HCEC 1CT (cell line): ENCODE measurements at regions not wholly inside any gene's neighbourhood (a gene's known extent, or its start where the extent isn't known, plus 50 kb on each side); places are given as distances from the start of the nearest gene placed in this dataset.
"Not testable (repeated sequence)": the region's sequence is repeated elsewhere in the genome, so short reads cannot be mapped to it uniquely, and the experiment has no call there.

Experiments used
- DNase-seq: peaks from one replicate; pipeline ENCODE4 v3.0.0-alpha.2; 2017

DNA sequence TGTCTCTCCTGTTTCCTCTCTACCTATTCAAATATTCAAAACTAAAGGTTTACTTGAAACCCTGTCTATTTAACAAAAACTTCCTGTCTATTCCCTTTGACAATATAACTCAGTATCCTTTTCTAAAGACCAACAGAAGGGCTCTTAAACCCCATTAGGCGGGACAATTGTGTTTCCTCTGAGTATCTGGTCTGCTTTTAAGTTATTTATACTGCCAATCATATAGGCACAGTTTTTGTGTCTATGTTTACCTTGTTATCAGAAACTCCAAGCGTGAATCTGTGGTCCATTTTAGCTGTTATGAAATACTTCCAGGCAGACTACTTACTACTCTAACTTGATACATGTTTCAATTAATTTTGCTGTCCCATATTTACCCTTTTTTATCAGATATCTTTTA, 350.0 kb upstream of the CTSO start:
- DNase-seq: no peak

DNA sequence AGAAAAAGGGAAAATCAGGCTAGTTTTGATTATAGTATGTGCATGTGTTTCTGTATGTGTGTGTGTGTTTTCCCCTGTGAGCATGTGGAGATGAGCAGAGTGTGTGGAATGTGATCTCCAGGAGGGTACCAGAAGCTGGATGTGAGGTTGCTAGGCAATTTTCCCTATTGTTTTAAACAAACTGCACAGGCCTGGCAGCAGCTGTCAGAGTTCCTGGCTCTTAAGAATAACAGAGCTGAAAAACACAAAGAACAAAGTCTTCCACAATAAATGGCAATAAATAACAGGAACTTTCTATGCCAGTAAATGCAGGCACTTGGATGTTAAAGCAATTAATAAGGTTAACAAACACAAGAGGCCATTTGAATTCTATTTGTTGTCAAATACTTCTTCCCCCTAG, 344.6 kb upstream of the CTSO start:
- peak; percentile 69 for DNase-seq

DNA sequence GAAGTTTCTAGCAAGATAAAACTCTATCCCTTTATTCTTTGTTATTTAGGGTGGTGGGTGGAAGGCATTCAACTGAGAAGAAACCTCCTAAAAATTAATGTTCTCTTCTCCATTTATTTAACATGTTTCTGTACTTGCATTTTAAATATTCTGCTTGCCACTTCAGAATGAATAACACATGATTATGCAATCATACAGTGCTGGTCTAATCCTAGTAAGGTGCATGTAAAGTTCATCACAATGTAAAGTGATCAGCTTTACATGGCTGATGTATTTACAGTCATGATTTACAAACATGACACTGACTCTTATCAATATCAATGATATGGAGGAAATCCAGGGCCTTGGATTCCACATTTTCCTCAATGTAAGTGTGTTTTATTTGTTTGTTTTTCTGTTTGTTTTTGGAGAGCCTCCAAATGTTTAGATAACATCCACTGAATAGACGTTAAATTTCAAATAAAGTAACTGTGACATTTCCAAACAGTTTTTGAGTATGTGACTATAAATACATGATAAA, 342.1 kb upstream of the CTSO start:
- DNase-seq: peak; percentile 31

DNA sequence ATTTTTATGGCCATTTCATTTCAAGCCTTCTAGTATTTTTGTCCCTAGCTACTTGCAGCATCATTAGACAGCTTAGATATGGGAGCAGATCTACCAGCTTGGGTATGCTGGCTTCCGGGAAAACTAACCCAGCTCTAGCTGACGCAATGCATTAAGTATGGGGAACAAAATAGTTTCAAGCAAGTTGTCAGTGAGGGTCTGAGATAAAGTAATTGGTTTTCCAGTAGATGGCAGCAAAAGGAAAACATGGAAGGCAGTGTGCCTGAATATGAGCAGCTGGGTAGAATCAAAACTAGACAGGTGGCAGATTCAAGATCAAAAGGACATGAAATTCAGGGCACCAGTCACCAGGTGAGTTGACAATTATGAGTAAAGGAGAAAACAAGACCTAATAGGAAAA, 340.9 kb upstream of the CTSO start:
- DNase-seq: peak; percentile 75

DNA sequence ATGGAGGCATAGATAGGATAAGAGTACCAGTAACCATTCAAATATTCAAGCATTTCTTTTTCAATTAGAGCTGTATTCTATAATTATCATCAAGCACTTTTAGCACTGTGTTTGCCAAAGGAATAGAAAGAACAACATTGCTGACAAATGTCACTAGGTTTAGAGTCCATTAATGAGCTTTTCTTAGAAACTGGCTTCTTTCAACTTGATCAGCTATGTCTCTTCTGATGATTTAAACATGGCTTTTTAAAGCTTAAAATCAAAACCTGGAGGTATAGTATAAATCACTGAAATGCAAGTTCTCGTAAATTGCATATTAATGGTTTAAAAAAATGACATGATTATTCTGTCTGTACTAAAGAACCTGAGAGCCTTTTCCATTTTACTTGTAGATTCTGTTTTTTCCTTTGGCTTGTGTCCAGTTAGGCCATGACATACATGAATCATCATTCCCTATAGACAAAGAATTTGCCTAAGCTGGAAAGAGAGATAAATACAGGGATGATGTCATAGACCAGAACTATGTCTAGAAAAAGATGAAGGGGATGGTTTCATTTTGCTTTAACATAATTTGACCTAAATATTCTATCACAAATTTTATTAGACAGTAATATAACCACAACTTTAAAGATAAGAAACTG, 340.1 kb upstream of the CTSO start:
- DNase-seq: peak; percentile 68

DNA sequence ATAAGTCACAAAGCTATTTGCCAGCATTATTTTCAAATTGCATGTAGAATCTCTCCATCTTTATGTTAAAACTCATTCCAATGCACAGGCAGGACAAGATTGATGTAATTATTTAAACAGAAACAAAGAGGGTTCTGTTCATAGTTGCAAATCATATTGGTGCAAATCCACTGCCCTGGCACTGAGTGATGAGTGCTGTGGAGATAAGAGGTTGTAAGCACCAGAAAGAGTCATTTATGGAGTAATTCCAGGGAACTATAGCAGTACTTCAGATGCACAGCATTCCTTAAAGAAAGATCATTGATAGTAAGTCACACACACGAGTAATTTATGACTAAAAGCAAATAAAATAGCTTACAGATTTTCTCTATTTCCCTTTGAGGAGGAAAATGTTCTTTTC, 337.7 kb upstream of the CTSO start:
- DNase-seq: peak; percentile 43

DNA sequence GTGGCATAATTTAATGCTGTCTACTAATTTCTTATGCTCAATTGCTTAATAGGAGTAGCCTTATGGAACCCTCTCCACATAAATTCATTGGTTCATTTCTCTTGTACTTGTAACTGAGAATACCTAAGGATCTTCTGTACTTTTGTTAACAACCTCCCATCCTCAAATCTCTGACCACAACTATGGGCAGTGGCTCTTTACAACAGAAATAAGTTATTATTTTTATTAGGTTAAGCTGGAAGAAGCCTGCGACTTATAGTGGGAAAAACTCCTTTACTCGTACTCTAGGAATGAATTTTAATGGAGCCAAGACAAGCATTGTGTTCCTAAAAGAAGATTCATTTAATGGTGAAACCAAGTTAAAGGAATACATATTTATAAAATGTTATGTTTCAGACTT, 337.1 kb upstream of the CTSO start:
- no peak for DNase-seq

DNA sequence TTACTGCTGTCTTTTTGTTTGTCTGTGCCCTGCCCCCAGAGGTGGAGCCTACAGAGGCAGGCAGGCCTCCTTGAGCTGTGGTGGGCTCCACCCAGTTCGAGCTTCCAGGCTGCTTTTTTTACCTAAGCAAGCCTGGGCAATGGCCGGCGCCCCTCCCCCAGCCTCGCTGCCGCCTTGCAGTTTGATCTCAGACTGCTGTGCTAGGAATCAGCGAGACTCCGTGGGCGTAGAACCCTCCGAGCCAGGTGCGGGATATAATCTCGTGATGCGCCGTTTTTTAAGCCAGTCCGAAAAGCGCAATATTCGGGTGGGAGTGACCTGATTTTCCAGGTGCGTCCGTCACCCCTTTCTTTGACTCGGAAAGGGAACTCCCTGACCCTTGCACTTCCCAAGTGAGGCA, 336.4 kb upstream of the CTSO start:
- DNase-seq: not testable (repeated sequence)

DNA sequence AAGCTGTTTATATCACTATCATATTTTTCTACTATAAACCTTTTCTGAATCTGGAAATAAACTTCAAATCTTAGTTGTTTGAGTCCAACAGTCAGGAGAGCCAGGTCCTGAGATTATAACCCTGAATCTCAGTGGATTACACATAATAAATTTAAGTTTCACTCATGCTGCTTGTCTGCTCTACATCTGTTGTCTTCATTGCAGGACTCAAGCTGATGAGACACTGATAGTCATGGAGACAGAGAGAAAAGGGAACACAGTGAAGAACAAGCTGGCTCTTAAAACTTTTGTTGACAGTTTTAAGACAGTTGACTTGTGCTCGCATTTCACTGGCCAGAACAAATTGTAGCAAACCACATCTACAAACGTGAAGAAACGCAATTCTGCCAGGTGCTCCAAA, 327.0 kb upstream of the CTSO start:
- DNase-seq: no peak

DNA sequence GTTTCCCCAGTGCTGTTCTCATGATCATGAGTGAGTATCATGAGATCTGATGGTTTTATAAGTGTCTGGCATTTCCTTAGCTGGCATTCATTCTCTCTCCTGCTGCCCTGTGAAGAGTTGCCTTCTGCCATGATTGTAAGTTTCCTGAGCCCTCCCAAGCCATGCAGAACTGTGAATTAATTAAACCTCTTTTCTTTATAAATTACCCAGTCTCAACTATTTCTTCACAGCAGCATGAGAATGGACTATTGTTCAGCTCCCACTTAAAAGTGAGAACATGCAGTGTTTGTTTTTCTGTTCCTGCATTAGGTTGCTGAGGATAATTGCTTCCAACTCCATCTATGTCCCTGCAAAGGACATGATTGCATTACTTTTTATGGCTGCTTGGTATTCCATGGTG, 311.7 kb upstream of the CTSO start:
- no peak for DNase-seq

DNA sequence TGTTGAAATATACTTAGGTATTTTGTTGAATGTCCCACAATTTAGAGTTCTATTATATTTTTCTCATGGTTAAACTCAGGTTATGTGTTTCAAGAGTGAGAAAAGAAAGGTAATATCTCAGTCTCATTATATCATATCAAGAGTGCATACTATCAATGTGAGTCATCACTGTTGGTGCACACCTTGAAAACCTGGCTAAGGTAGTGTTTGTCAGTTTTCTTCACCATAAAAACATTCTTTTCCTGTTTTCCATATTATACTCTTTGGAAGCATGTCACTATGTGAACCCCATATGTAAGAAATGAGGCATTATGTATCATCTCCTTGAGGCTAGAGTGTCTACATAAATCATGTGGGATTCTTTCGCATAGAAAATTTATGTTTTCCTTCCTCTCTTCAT, 307.6 kb upstream of the CTSO start:
- DNase-seq: no peak

DNA sequence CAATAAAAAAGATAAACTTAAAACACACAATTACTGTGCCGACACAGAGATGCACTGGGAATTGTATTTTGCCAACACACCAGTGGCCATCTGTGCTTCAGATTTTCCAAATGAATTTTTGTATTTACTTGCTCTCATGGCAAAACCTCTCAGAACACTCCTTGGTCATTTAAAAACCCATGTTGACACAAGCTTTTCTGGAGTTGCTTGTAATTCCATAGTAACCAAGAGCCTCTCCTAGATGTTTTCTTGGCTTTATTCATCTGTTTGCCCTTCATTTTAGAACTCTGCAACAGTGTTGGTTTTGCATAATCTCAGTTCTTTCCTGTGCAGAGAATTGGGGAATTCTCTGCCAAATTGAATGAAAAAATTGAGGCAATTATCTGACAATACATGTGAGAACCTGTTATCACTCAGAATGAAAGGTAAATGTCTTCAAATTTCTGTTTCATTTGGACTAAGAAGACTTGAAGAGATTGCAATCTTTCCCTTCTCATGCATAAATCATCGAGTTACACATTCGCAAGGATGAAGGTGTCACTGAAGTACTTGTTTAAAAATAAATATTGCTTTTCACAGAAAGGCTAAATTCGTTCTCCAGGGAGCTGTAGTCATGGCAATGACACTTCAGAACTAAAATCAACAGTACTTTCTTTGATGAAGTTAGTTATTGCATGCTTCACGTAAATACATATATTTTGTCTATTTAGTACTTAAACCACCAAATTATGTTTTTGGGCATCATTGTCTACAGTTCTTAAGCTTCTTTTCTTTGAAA, 301.8 kb upstream of the CTSO start:
- no peak for DNase-seq

DNA sequence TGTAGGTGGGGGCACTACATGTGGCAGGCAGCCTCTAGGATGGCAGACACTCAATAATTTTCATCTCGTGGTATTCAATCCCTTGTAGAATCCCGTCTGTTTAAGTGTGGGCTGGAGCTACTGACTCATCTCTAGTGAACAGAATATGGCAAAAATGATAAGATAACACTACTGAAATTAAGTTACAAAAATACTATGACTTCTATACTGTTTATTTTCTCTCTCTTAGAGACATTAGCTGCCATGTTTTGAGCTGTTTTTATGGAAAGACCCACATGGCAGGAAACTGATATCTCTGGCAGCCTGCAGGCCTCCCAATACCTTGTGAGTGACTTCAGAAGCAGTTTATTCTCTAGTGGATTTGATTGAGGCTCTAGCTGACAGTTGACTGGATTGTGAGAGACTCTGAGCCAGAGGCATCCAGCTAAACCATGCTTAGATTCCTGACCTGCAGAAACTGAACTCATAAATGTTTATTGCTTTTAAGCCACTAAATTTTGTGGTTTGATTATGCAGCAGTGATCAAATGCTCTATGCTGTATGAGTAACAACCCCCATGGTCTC, 298.8 kb upstream of the CTSO start:
- DNase-seq: no peak

DNA sequence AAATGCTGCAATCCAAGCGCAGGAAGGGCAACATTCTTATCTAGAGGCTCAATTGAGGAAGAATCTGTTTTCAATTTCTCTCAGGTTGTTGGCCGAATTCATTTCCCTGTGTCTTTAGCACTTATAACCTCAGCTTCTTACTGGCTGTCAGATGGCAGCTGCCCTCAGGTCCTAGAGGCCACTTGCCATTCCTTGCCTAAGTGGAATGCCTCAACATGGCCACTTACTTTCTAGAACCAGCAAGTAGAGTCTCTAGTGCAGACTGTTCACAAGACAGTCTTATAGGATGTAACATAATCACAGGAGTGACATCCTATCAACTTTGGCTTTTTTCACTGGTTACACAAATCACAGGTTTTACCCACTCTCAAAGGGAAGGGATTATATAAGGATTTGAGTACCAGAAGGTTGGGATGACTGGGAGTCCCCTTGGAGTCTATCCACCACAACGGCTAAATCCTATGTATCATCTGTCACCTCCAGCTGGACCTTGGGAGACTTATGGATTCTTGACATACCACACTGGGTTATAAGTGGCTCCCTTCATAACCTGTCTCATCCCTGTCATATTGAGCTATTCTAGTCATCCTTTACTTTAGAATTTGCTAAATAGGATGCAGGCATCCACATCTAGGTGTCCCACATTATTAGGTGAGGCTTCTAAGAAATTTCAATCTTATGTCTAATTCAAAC, 297.9 kb upstream of the CTSO start:
- DNase-seq: no peak

DNA sequence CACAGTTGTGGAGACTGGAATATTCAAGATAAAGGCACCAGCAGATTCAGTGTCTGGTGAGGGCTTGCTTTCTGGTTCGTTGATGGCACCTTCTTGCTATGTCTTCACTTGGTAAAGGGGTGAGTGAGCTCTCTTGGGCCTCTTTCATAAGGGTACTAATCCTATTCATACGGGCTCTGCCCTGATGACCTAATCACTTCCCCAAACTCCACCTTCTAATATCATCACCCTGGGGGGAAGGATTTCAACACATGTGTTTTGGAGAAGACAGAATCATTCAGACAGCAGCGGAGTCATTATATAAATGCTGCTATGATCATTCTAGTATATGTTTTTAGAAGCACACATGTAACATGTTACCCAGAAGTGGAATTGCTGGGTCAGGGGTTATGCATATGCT, 295.3 kb upstream of the CTSO start:
- DNase-seq: no peak

DNA sequence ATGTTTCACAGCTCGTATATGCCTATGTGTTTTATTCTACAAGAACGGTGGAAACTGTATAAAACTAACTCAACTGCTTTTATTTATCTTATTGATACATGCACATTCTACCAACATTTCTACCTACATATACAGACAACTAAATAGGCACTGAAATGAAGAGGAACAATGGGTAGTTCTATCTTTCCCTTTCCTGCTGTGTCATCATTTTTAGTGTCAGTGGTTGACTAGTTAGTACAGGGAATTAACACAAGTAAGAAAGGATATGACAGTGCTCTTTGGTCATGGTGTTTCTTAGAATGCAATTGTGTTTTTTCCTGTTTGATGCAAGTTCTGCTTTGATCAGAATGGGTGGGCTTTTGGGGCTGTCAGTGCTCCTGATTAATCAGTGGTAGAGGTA, 293.8 kb upstream of the CTSO start:
- DNase-seq: no peak

DNA sequence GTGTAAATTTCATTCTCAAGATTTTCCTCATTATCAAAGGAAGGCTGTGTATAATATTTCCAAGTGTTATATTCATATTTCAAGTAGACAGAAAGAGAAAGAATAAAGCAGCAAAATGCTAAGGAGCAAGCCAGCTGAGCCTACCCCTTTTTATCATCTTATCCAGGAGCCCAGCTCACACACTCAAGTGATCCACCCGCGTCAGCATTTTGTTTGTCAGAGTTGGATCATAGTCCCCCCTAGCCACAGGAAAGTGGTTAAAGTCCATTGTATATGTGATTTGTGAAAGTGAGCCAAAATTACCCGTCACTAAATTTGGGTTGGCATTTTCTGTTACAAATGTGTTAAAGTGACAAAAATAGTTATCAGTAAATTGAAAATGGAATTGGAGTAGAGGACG, 289.3 kb upstream of the CTSO start:
- no peak for DNase-seq

DNA sequence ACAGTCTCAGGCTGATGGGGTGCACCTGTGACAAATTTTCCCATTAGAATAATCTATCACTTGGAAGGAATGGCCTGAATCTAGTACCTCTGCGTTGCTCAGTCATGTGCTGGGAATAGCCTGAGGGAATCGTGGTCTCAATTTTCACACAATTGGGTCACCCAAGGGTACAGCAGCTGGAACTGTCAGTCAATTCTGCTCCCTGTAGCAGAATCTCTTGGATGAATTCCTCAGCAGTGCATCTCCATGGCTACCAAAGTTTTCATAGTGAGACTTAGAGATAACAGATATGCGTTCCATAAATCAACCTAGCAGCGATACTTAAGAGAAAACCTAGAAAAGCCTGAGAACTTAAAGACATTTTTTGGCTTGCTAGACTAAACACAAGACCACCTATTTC, 288.7 kb upstream of the CTSO start:
- no peak for DNase-seq

DNA sequence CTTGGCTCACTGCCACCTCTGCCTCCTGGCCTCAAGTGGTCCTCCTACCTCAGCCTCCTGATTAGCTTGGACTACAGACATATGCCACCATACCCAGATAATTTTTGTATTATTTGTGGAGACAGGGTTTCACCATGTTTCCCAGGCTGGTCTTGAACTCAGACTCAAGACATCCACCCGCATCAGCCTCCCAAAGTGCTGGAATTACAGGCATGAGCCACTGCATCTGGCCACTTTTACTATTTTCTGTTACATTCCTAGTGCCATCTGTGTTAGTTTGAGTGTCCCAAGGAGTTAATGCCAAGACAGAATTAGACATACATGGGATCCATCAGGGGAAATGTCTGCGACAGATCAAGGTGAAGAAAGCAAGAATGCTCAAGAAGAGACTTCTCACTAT, 288.2 kb upstream of the CTSO start:
- no peak for DNase-seq

DNA sequence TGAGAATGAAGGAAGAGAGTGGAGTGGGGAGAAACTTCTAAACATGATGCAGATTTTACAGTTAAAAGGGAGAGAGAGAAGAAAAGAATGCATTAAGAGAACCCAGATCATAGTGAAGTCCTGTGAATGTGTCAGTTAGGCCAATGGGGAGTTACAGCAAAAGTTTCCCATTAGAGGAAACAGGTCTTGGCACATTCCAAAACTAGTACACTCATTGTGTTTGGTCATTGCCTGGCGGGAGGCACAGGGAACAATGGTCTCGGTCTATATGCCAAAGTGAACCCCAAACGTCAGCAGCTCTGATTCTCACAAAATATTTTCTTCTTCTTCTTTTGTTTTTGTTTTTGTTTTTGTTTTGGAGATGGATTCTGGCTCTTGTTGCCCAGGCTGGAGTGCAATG, 284.5 kb upstream of the CTSO start:
- DNase-seq: no peak

DNA sequence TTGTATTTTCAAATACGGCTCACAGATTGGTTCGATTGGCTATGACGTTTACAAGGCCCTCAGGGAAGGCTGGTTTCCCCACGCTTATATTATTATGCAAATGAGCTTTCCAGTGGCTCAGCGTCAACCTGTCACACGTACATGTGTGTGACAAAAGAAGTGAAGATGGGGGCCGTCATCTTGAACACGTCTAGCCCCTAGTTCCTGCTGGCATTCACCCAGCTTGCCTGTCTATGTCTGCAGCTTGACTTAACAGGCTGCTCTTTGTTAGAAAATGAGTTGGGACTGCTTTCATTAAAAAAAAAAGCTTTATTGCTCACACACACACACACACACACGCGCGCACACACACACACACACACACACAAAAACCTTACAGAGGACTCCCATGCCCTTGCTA, 283.6 kb upstream of the CTSO start:
- DNase-seq: no peak

DNA sequence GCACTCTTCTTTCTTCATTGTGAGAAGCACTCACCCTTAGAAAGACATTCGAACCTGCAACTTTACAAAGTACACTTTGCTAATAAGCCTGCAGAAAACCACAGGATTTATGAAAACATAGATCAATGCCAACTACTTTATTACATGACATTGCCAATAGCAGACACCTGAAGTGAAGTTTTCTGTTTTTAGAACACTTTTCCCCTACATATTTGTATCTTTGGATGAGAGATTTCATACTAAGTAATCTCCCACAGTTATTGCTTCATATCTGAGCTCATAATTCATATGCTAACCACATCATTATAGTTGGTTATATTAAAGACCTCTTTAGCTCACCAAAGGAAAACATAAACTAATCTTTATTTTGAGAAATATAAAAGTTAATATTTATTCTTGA, 276.5 kb upstream of the CTSO start:
- DNase-seq: no peak

DNA sequence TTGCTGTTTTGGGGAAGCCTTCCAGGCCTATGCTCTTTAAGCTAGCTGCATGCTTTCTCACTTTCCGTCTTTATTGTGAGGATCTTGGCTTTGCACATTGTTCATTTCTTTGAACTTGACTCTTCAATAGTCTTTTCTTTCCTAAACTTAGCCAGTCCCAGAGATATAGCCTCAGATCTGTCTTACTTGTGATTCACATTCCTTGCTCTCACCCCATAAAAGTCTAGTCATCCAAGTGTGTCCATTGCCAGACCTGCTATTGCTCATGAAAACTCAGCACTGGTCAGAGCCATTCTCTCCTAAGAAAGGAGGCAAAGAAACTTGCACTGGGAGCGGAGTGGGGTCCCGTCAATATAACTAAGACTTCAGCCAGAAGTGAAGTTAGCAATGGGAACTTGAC, 275.0 kb upstream of the CTSO start:
- DNase-seq: no peak

DNA sequence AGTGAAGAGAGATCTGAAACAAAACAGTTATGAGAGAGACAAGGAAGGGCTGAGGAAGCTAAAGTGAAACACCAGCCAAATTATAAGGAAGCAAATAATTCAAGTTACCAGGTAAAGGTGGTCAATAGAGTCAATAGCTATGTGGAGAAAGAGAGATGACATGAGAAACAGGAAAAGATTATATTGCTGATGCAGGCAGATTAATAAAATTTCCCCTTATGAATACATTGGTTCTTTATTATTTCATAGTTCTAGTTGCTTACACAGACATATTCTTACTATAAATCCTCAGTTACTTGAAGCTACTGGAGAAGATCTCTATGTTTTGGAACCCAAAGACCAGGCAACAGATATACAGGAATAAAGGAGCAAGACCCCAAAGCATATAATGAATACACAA, 273.7 kb upstream of the CTSO start:
- no peak for DNase-seq
